ENCODE measurements at regions not wholly inside any gene's neighbourhood (a gene's known extent, or its start where the extent isn't known, plus 50 kb on each side); places are given as distances from the start of the nearest gene placed in this dataset.
A peak's percentile ranks its signal among the peaks of the same experiment; 100 is the strongest.

DNA sequence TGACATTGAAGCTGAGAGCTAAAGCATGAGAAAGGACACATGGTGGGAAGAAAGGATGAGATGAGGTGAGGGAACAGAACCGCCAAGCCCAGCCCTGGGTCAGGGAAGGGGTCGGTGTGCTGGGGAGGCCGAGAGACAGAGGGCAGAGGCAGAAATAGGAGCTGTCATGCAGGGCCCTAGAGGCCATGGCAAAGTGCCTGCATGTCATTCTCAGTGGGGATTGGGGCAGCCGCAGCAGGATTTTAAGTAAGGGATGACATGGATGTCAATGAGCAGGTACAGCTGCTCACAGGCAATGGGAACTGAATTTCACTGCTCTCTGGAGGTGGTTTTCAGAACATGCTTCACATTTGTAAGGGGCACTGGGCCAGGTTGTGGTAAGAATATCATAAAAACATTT lies 227.4 kb downstream of the RAB11FIP2 start:
- H4K91ac ChIP-seq (replicated peaks; ENCODE audit: insufficient read length, low read length) = no peak overlapping the region
- H3K4me3 ChIP-seq (ENCODE audit: extremely low read depth in 1 of 4, insufficient read depth in 2 of 4, low read depth in 3 of 4, low read length in 4 of 4) = no peak overlapping the region
- no peaks in the 10 kb centered on the region for H3K36me3 ChIP-seq (ENCODE audit: control insufficient read depth in 2 of 4, insufficient read depth in 4 of 4, low read length in 3 of 4)
- no peaks in the 10 kb centered on the region for H3K23me2 ChIP-seq (ENCODE audit: low read depth, low read length)
- H3K27me3 ChIP-seq (replicated peaks in 1 of 4; ENCODE audit: control insufficient read depth in 3 of 4, extremely low read depth in 1 of 4, insufficient read depth in 3 of 4, low read length in 3 of 4) = no peaks in the 10 kb centered on the region
- DNase-seq (ENCODE audit: low read depth in 1 of 2, low spot score in 2 of 2) = peak in 1 of 2 experiments; percentile 39
- no peak for FAIRE-seq
- H3K79me1 ChIP-seq (ENCODE audit: low read depth, low read length) = no peaks in the 10 kb centered on the region
- no peak overlapping the region for H2BK120ac ChIP-seq (replicated peaks; ENCODE audit: low read depth, low read length)
- no peak overlapping the region for H3K18ac ChIP-seq (ENCODE audit: extremely low read depth, low read length)
- 0 out of 4 replicates have a peak, but pooled peaks cover 0 to 3% of the 10 kb centered on the region in 2 experiments for H3K9me3 ChIP-seq (ENCODE audit: insufficient read depth in 2 of 2, low read depth in 1 of 2, low read length in 1 of 2)
- H2AK5ac ChIP-seq (ENCODE audit: low read depth, low read length) = no peak overlapping the region
- H3K56ac ChIP-seq (replicated peaks; ENCODE audit: insufficient read length, low read depth, low read length) = no peak overlapping the region
- no peak overlapping the region for H3K4me2 ChIP-seq (ENCODE audit: insufficient read depth in 1 of 2, low read depth in 2 of 2, low read length in 2 of 2)
- H3K14ac ChIP-seq (ENCODE audit: insufficient read length) = no peak overlapping the region
- H3K9ac ChIP-seq (replicated peaks in 1 of 4; ENCODE audit: extremely low read depth in 1 of 4, low read depth in 3 of 4, low read length in 3 of 4) = no peak overlapping the region
- H3K4ac ChIP-seq (replicated peaks; ENCODE audit: insufficient read length, low read depth, low read length) = no peak overlapping the region
- no peak overlapping the region; the same call in 1 of the 2 replicates for H4K8ac ChIP-seq (ENCODE audit: extremely low read depth, insufficient read depth, low read length)
- WGBS, 2 experiments (ENCODE audit: extremely low coverage in 1 of 2, insufficient coverage in 1 of 2, insufficient read length in 1 of 2, insufficient replicate concordance in 2 of 2, low coverage in 1 of 2, low lambda C conversion rate in 2 of 2, missing lambda C conversion rate in 1 of 2) = 77% methylated on average over 4 of the region's 4 CpGs; no CpG with 5 or more reads in 1 of the 2 experiments
- no peaks in the 10 kb centered on the region for H3K79me2 ChIP-seq (ENCODE audit: control insufficient read depth in 1 of 2, insufficient read depth in 2 of 2, low read length in 2 of 2)
- no peak overlapping the region for H3K23ac ChIP-seq (ENCODE audit: insufficient read length)
- H2BK20ac ChIP-seq (ENCODE audit: low read length) = no peak overlapping the region
- TF ChIP-seq CHD1 (IDR thresholded peaks at IDR 0.05; ENCODE audit: low read depth, low read length) (no peak), CBX8 (IDR thresholded peaks at IDR 0.05; ENCODE audit: borderline replicate concordance, low read depth, low read length) (no peak), MAFK (IDR thresholded peaks at IDR 0.05; ENCODE audit: low read depth, low read length) (no peak), POLR2AphosphoS5 (IDR thresholded peaks at IDR 0.05; ENCODE audit: low read depth, low read length) (no peak), SUZ12 (IDR thresholded peaks at IDR 0.05; ENCODE audit: low read length) (no peak), SIN3A (conservative IDR thresholded peaks at IDR 0.05 in 1 of 2, IDR thresholded peaks at IDR 0.05 in 1 of 2; ENCODE audit: low read depth in 1 of 2, low read length in 2 of 2) (no peak), TEAD4 (IDR thresholded peaks at IDR 0.05; ENCODE audit: low read depth, low read length) (no peak), HDAC2 (IDR thresholded peaks at IDR 0.05; ENCODE audit: borderline replicate concordance in 1 of 2, low read depth in 2 of 2, low read length in 2 of 2) (no peak), RBBP5 (IDR thresholded peaks at IDR 0.05; ENCODE audit: borderline replicate concordance, low read depth, low read length) (no peak), PHF8 (conservative IDR thresholded peaks at IDR 0.05; ENCODE audit: low read depth, low read length) (no peak), BCL11A (IDR thresholded peaks at IDR 0.05; ENCODE audit: low read depth in 2 of 2, low read length in 2 of 2) (no peak), ASH2L (IDR thresholded peaks at IDR 0.05; ENCODE audit: low read length) (no peak), GTF2F1 (IDR thresholded peaks at IDR 0.05; ENCODE audit: borderline replicate concordance, low read depth, low read length) (no peak), RFX5 (IDR thresholded peaks at IDR 0.05; ENCODE audit: borderline replicate concordance, low read depth, low read length) (no peak)
- H2BK12ac ChIP-seq (ENCODE audit: low read depth, low read length) = no peak overlapping the region
- no peak overlapping the region for H2BK15ac ChIP-seq (ENCODE audit: low read length)
- no peaks in the 10 kb centered on the region for H3K4me1 ChIP-seq (replicated peaks in 1 of 4; ENCODE audit: control insufficient read depth in 3 of 4, insufficient read depth in 4 of 4, low read length in 3 of 4)
- H2BK5ac ChIP-seq (ENCODE audit: low read depth, low read length) = no peak overlapping the region
- no peaks in the 10 kb centered on the region for H4K20me1 ChIP-seq (replicated peaks in 1 of 2; ENCODE audit: control insufficient read depth in 1 of 2, insufficient read depth in 2 of 2, low read length in 2 of 2)
- H4K5ac ChIP-seq (ENCODE audit: insufficient read length, low read depth, low read length) = no peak overlapping the region
- ChIA-PET POLR2A (ENCODE audit: partially characterized antibody) (no interaction called here), CTCF (ENCODE audit: partially characterized antibody) (interaction anchor here (1.5 kb wide), 1 partner anchor 41 kb away, joined by 7 read pairs; no protein-coding TSS in a partner anchor)
- H3K27ac ChIP-seq (ENCODE audit: low read depth, low read length) = no peak overlapping the region
- H2AFZ ChIP-seq (ENCODE audit: low read length) = no peak overlapping the region; the same call in 1 of the 2 replicates

Data from H1 (cell line).